Ascending aorta (tissue), 2 donors: ENCODE measurements at regions not wholly inside any gene's neighbourhood (a gene's known extent, or its start where the extent isn't known, plus 50 kb on each side); places are given as distances from the start of the nearest gene placed in this dataset.
"Not testable (repeated sequence)": the region's sequence is repeated elsewhere in the genome, so short reads cannot be mapped to it uniquely, and the experiment has no call there.

Experiments
- DNase-seq, 2 donors: peaks; one replicate each; pipeline ENCODE4 v3.0.0-alpha.2; 2019; ENCODE audit warnings: low spot score in 2 of 2
- H3K27ac ChIP-seq, 2 donors: fragments of 200-600 bp; sonication (generic); one replicate each; pipeline ENCODE4 v1.5.1; 2016 to 2017; ENCODE audit warnings: mild to moderate bottlenecking in 1 of 2
- H3K27me3 ChIP-seq: fragments of 200-600 bp; sonication (generic); one replicate; pipeline ENCODE4 v1.5.1; 2017
- H3K36me3 ChIP-seq, 2 donors: fragments of 200-600 bp; sonication (generic); one replicate each; pipeline ENCODE4 v1.5.1; 2016
- H3K4me1 ChIP-seq, 2 donors: fragments of 200-600 bp; sonication (generic); one replicate each; pipeline ENCODE4 v1.5.1; 2016 to 2017; ENCODE audit warnings: mild to moderate bottlenecking in 1 of 2
- H3K4me3 ChIP-seq, 2 donors: fragments of 200-600 bp; sonication (generic); one replicate each; pipeline ENCODE4 v1.5.1; 2016 to 2017; ENCODE audit warnings: mild to moderate bottlenecking in 1 of 2
- H3K9me3 ChIP-seq, 2 donors: fragments of 200-600 bp; sonication (generic); one replicate each; pipeline ENCODE4 v1.5.1; 2016
- intact Hi-C: fragments of 100-400 bp; cut with DNase I; formaldehyde crosslinking; loops from one replicate; pipeline ENCODE4 v1.15.1; 2023

DNA sequence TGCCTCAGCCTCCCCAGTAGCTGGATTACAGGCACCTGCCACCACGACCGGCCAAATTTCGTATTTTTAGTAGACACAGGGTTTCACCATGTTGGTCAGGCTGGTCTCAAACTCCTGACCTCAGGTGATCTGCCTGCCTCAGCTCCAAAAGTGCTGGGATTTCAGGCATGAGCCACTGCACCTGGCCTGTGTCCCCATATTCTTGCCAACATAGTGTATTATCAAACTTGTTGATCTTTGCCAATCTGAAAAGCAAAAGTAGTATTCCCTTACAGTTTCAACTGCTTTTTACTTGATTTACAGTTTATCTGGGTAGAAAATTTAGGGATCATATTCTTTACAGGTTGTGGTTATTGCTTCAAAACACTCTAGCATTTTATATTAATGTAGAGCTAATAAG is 524.9 kb downstream of the TTLL7 start:
- H3K9me3 ChIP-seq, H3K4me3 ChIP-seq, H3K4me1 ChIP-seq, H3K27me3 ChIP-seq, H3K27ac ChIP-seq, DNase-seq, intact Hi-C loops, H3K36me3 ChIP-seq: not testable (repeated sequence)

- H3K27ac ChIP-seq, intact Hi-C loops, H3K4me1 ChIP-seq, H3K9me3 ChIP-seq, H3K27me3 ChIP-seq, H3K36me3 ChIP-seq, DNase-seq, H3K4me3 ChIP-seq: not testable (repeated sequence)
These were observed 526.9 kb downstream of the TTLL7 start for GRCh38 chr1:83472066-83472465.

DNA sequence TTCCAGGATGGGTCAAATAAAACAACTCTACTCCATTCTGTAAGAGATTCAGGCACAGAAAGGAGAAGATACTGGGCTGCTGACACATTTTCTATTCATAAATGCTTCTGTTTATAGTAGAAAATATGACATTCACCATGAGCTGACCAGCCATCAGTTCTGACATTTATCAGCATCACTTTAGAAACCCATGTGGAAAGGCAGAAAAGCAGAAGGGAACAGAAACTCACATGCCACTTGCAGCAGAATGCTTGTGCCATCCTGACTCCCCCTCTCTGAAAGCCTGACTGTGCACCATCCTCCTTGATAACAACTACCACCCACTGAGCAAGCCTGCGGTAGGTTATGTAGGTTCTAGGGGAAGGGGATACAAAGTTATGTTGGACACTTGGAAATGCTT is 527.7 kb downstream of the TTLL7 start:
- H3K9me3 ChIP-seq, H3K36me3 ChIP-seq, intact Hi-C loops, H3K27ac ChIP-seq, H3K27me3 ChIP-seq, H3K4me3 ChIP-seq, DNase-seq, H3K4me1 ChIP-seq: not testable (repeated sequence)

GRCh38 chr1:83468336-83468735 is 530.6 kb downstream of the TTLL7 start:
- H3K27ac ChIP-seq, intact Hi-C loops, DNase-seq, H3K4me1 ChIP-seq, H3K4me3 ChIP-seq, H3K9me3 ChIP-seq, H3K27me3 ChIP-seq, H3K36me3 ChIP-seq: not testable (repeated sequence)

- H3K4me1 ChIP-seq, H3K27ac ChIP-seq, H3K27me3 ChIP-seq, intact Hi-C loops, H3K9me3 ChIP-seq, DNase-seq, H3K36me3 ChIP-seq, H3K4me3 ChIP-seq: not testable (repeated sequence)
These were observed 541.1 kb downstream of the TTLL7 start for GRCh38 chr1:83457735-83458248.

GRCh38 chr1:83457281-83457680 is 541.7 kb downstream of the TTLL7 start:
- intact Hi-C loops, H3K4me3 ChIP-seq, H3K9me3 ChIP-seq: not testable (repeated sequence)

DNA sequence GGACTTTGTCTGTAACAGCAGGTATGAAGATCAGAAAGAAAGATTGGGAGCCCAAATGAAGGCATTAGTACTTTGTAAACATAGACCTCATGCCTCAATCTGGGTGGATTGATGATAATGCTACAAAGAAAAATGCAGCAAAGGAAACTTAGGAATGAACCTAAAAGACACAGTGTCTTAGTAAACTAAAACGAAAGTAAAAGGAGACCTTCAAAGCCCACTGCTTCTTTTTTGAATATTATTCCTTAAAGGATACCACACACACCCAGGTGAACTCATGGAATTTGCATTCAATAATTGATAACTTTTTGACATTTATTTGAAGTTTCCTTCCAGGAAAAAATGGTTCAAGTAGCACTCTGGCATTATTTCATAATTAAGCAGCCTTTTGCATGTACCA is 543.2 kb downstream of the TTLL7 start:
- DNase-seq, H3K4me3 ChIP-seq, H3K27ac ChIP-seq, H3K4me1 ChIP-seq, intact Hi-C loops, H3K27me3 ChIP-seq, H3K9me3 ChIP-seq, H3K36me3 ChIP-seq: not testable (repeated sequence)

More at GRCh38 chr1:83457281-83457680, 541.7 kb downstream of the TTLL7 start:
- H3K27ac ChIP-seq, H3K27me3 ChIP-seq, DNase-seq, H3K4me1 ChIP-seq, H3K36me3 ChIP-seq: not testable (repeated sequence)

DNA sequence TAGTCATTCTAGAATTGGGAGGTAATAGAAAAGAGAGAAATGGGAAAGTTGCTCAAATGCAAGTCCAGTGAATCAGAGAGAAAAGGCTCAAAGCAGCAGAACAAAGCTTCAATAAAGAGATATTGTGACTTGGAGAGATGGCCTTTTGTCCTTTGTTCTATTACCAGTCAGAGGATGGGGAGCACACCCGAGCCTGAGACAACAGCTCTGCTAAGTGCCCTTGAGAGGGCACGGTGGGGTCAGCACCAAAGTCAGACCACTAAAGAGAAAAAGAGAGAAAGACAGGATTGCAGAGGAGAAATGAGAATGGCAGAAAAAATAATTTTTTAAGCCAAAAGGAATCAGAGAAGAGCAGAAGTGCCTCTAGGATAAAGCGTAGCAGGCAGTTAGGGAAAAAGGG is 553.1 kb downstream of the TTLL7 start:
- H3K4me1 ChIP-seq, H3K27ac ChIP-seq, H3K9me3 ChIP-seq, intact Hi-C loops, DNase-seq, H3K36me3 ChIP-seq, H3K4me3 ChIP-seq, H3K27me3 ChIP-seq: not testable (repeated sequence)

DNA sequence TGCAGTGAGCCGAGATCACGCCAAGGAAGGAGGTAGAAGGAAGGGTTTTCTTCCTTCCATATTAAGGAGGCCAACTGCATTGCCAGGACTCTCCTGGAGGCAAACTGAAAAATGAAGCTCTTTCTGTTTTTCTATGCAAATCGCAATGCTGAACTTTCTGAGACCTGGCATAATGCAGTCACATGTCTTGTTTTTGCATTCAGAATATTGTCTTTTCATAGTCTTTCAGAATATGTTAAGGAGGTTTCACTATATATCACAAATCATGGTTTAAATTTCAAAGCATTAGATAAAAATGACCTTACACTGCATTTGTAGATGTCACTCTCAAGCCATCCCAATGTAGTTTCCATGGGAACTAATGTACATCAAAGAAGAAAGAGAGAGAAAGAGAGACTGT is 556.5 kb downstream of the TTLL7 start:
- H3K4me3 ChIP-seq, H3K36me3 ChIP-seq, H3K27me3 ChIP-seq, H3K9me3 ChIP-seq, H3K4me1 ChIP-seq, H3K27ac ChIP-seq, intact Hi-C loops, DNase-seq: not testable (repeated sequence)

GRCh38 chr1:83440586-83440985 is 558.3 kb downstream of the TTLL7 start:
- H3K4me1 ChIP-seq, H3K27me3 ChIP-seq, H3K4me3 ChIP-seq, H3K36me3 ChIP-seq, H3K27ac ChIP-seq, H3K9me3 ChIP-seq, DNase-seq, intact Hi-C loops: not testable (repeated sequence)

GRCh38 chr1:83440021-83440420 is 558.9 kb downstream of the TTLL7 start:
- H3K4me1 ChIP-seq, H3K4me3 ChIP-seq, H3K27ac ChIP-seq, H3K9me3 ChIP-seq, DNase-seq, H3K36me3 ChIP-seq, H3K27me3 ChIP-seq, intact Hi-C loops: not testable (repeated sequence)

DNA sequence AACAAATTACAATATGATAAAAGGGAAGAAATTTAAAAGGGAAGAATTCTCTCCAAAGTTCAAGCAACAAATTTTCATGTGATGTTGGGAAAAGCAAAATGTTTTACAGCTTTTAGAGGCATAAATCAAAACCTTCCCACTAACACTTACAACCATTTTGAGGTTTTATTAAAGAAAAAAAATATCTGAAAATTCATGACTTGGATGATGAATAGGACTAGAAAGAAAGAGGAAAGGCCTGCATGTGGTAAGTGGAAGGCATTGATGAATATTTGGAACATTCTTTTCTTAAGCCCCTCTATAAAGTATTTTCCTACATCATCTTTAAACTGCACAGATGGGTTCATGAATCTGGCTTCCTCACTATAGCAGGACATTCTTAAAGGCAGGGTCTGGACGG is 560.6 kb downstream of the TTLL7 start:
- H3K36me3 ChIP-seq, H3K9me3 ChIP-seq, H3K27me3 ChIP-seq, H3K4me1 ChIP-seq, DNase-seq, H3K27ac ChIP-seq, H3K4me3 ChIP-seq, intact Hi-C loops: not testable (repeated sequence)

GRCh38 chr1:83435336-83435735 is 563.6 kb downstream of the TTLL7 start:
- DNase-seq, H3K27ac ChIP-seq, H3K4me3 ChIP-seq, H3K4me1 ChIP-seq, H3K9me3 ChIP-seq, intact Hi-C loops, H3K27me3 ChIP-seq, H3K36me3 ChIP-seq: not testable (repeated sequence)

DNA sequence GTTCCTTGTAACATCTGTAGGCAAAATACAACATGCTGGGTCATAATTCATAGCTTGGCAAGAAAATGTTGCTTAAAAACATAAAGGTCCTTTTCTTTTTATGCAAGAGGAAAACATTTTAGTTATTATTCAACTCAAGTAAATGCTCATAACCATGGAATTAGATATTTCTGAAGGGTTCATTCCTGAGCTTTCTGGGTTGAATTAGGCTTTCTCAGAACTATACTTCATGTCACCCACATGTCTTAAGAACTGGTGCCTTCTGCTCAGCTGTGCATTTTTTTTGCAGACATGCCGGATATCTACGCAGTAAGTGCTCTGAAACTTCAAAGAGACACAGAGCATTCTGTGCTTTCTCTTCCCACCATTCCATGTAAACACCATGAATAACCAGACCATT is 571.4 kb downstream of the TTLL7 start:
- intact Hi-C loops, H3K27me3 ChIP-seq, H3K27ac ChIP-seq, DNase-seq, H3K4me1 ChIP-seq, H3K9me3 ChIP-seq, H3K4me3 ChIP-seq, H3K36me3 ChIP-seq: not testable (repeated sequence)

- H3K4me3 ChIP-seq, DNase-seq: not testable (repeated sequence)
These were observed 575.5 kb downstream of the TTLL7 start for GRCh38 chr1:83423382-83423781.

More at GRCh38 chr1:83423382-83423781, 575.5 kb downstream of the TTLL7 start:
- H3K36me3 ChIP-seq, H3K27me3 ChIP-seq, H3K9me3 ChIP-seq, intact Hi-C loops, H3K4me1 ChIP-seq, H3K27ac ChIP-seq: not testable (repeated sequence)
